H1 (cell line): ENCODE measurements at regions not wholly inside any gene's neighbourhood (a gene's known extent, or its start where the extent isn't known, plus 50 kb on each side); places are given as distances from the start of the nearest gene placed in this dataset.

Experiments
- CTCF ChIA-PET: fragments of 300-600 bp; sonication (Branson Sonifier 250); formaldehyde crosslinking; loops from one replicate; lab custom pipeline; 2021; ENCODE audit not compliant: partially characterized antibody; lab: Charles Lee
- POLR2A ChIA-PET: fragments of 300-600 bp; sonication (Branson Sonifier 250); formaldehyde crosslinking; loops from one replicate; lab custom pipeline; 2021; ENCODE audit warnings: inconsistent platforms; ENCODE audit not compliant: partially characterized antibody; lab: Charles Lee
- DNase-seq, 2 experiments: peaks; one replicate each; pipeline versions ENCODE4 v3.0.0 to v3.0.0-alpha.2; 2010 to 2022; ENCODE audit warnings: low spot score in 2 of 2, low read depth in 1 of 2, mixed read lengths in 1 of 2
- FAIRE-seq: peaks from 2 replicates; lab custom pipeline; 2011; peaks lifted over from hg19 to GRCh38; lab: Jason Lieb, UNC
- H2AFZ ChIP-seq: 2 replicates; pipeline ENCODE4 v1.8.1; 2012; ENCODE audit warnings: low read length, inconsistent platforms
- H2AK5ac ChIP-seq: 2 replicates; pipeline ENCODE4 v1.6.1; 2013; ENCODE audit warnings: low read depth, low read length
- H2BK120ac ChIP-seq: replicated peaks from 2 replicates; pipeline ENCODE3; 2013; ENCODE audit warnings: low read depth, low read length, inconsistent platforms
- H2BK12ac ChIP-seq: 2 replicates; pipeline ENCODE4 v1.6.1; 2013; ENCODE audit warnings: low read depth, low read length
- H2BK15ac ChIP-seq: 2 replicates; pipeline ENCODE4 v1.6.1; 2013; ENCODE audit warnings: low read length
- H2BK20ac ChIP-seq: 2 replicates; pipeline ENCODE4 v1.6.1; 2013; ENCODE audit warnings: low read length
- H2BK5ac ChIP-seq: 2 replicates; pipeline ENCODE4 v1.6.1; 2013; ENCODE audit warnings: low read depth, low read length
- H3K14ac ChIP-seq: 2 replicates; pipeline ENCODE4 v1.6.1; 2013; ENCODE audit warnings: inconsistent platforms; ENCODE audit not compliant: insufficient read length
- H3K18ac ChIP-seq: 2 replicates; pipeline ENCODE4 v1.6.1; 2013; ENCODE audit warnings: low read length; ENCODE audit errors: extremely low read depth
- H3K23ac ChIP-seq: 2 replicates; pipeline ENCODE4 v1.6.1; 2013; ENCODE audit warnings: inconsistent platforms; ENCODE audit not compliant: insufficient read length
- H3K23me2 ChIP-seq: 2 replicates; pipeline ENCODE4 v1.6.1; 2013; ENCODE audit warnings: low read depth, low read length
- H3K27ac ChIP-seq: 2 replicates; pipeline ENCODE4 v1.6.1; 2011; ENCODE audit warnings: low read depth, low read length, inconsistent platforms
- H3K27me3 ChIP-seq, 4 experiments: replicated peaks in 1 of 4; 1 replicate in 1 of 4; 2 replicates in 3 of 4; pipeline versions ENCODE4 v1.6.1 to v1.8.1; 2011 to 2013; ENCODE audit warnings: low read length in 3 of 4, mild to moderate bottlenecking in 3 of 4, inconsistent platforms in 2 of 4, mixed read lengths in 2 of 4, moderate library complexity in 1 of 4; ENCODE audit not compliant: control insufficient read depth in 3 of 4, insufficient read depth in 3 of 4; ENCODE audit errors: extremely low read depth in 1 of 4
- H3K36me3 ChIP-seq, 4 experiments: 2 replicates each; pipeline versions ENCODE4 v1.6.1 to v1.8.1; 2011 to 2013; ENCODE audit warnings: mild to moderate bottlenecking in 4 of 4, low read length in 3 of 4, moderate library complexity in 2 of 4, control low read depth in 1 of 4, inconsistent platforms in 1 of 4; ENCODE audit not compliant: insufficient read depth in 4 of 4, control insufficient read depth in 2 of 4
- H3K4ac ChIP-seq: replicated peaks from 2 replicates; pipeline ENCODE3; 2013; ENCODE audit warnings: low read length, low read depth, mixed read lengths, inconsistent platforms; ENCODE audit not compliant: insufficient read length
- H3K4me1 ChIP-seq, 4 experiments: replicated peaks in 1 of 4; 1 replicate in 1 of 4; 2 replicates in 3 of 4; pipeline versions ENCODE4 v1.6.1 to v1.8.1; 2011 to 2013; ENCODE audit warnings: low read length in 3 of 4, inconsistent platforms in 2 of 4, mixed read lengths in 1 of 4; ENCODE audit not compliant: insufficient read depth in 4 of 4, control insufficient read depth in 3 of 4
- H3K4me2 ChIP-seq, 2 experiments: 2 replicates each; pipeline versions ENCODE4 v1.6.1 to v1.8.1; 2011 to 2013; ENCODE audit warnings: low read depth in 2 of 2, low read length in 2 of 2, control low read depth in 1 of 2, inconsistent platforms in 1 of 2, mild to moderate bottlenecking in 1 of 2; ENCODE audit not compliant: insufficient read depth in 1 of 2
- H3K4me3 ChIP-seq, 4 experiments: fragments of 200-600, 300-600 bp in 1 of 4; sonication (generic), shearing (Covaris generic), sonication (Bioruptor Twin) in 1 of 4; 2 replicates each; pipeline versions ENCODE4 v1.5.1 to v1.8.1; 2011 to 2016; ENCODE audit warnings: low read length in 4 of 4, low read depth in 3 of 4, control low read depth in 2 of 4, inconsistent platforms in 2 of 4, mild to moderate bottlenecking in 2 of 4, mixed read lengths in 1 of 4, moderate library complexity in 1 of 4; ENCODE audit not compliant: insufficient read depth in 2 of 4; ENCODE audit errors: extremely low read depth in 1 of 4
- H3K56ac ChIP-seq: replicated peaks from 2 replicates; pipeline ENCODE3; 2013; ENCODE audit warnings: low read depth, mild to moderate bottlenecking, mixed read lengths, low read length, inconsistent platforms; ENCODE audit not compliant: insufficient read length
- H3K79me1 ChIP-seq: 2 replicates; pipeline ENCODE4 v1.6.1; 2013; ENCODE audit warnings: low read depth, low read length, control low read depth
- H3K79me2 ChIP-seq, 2 experiments: 2 replicates each; pipeline versions ENCODE4 v1.6.1 to v1.8.1; 2012 to 2013; ENCODE audit warnings: low read length in 2 of 2, mild to moderate bottlenecking in 2 of 2, inconsistent platforms in 1 of 2; ENCODE audit not compliant: insufficient read depth in 2 of 2, control insufficient read depth in 1 of 2
- H3K9ac ChIP-seq, 4 experiments: replicated peaks in 1 of 4; 1 replicate in 1 of 4; 2 replicates in 3 of 4; pipeline versions ENCODE4 v1.6.1 to v1.8.1; 2011 to 2013; ENCODE audit warnings: low read depth in 3 of 4, low read length in 3 of 4, control low read depth in 2 of 4, mild to moderate bottlenecking in 2 of 4, moderate library complexity in 2 of 4, inconsistent platforms in 1 of 4; ENCODE audit errors: extremely low read depth in 1 of 4
- H3K9me3 ChIP-seq, 2 experiments: 2 replicates each; pipeline versions ENCODE4 v1.6.1 to v1.8.1; 2012 to 2013; ENCODE audit warnings: mild to moderate bottlenecking in 2 of 2, moderate library complexity in 2 of 2, control low read depth in 1 of 2, inconsistent platforms in 1 of 2, low read depth in 1 of 2, low read length in 1 of 2, mixed read lengths in 1 of 2; ENCODE audit not compliant: insufficient read depth in 2 of 2
- H4K20me1 ChIP-seq, 2 experiments: replicated peaks in 1 of 2; 2 replicates each; pipeline versions ENCODE3 to v1.8.1; 2011 to 2013; ENCODE audit warnings: inconsistent platforms in 2 of 2, low read length in 2 of 2, mild to moderate bottlenecking in 1 of 2; ENCODE audit not compliant: insufficient read depth in 2 of 2, control insufficient read depth in 1 of 2
- H4K5ac ChIP-seq: 2 replicates; pipeline ENCODE4 v1.6.1; 2013; ENCODE audit warnings: low read length, low read depth, mixed read lengths, inconsistent platforms; ENCODE audit not compliant: insufficient read length
- H4K8ac ChIP-seq: 2 replicates; pipeline ENCODE4 v1.8.0; 2013; ENCODE audit warnings: mild to moderate bottlenecking, moderate library complexity, low read length, inconsistent platforms; ENCODE audit not compliant: insufficient read depth; ENCODE audit errors: extremely low read depth
- H4K91ac ChIP-seq: replicated peaks from 2 replicates; pipeline ENCODE3; 2013; ENCODE audit warnings: low read length, mixed read lengths, inconsistent platforms; ENCODE audit not compliant: insufficient read length
- ASH2L ChIP-seq: fragments of 200-600, 300-600 bp; sonication (generic); IDR thresholded peaks from one replicate; pipeline ENCODE4 v1.7.1; 2017; ENCODE audit warnings: low read length
- BACH1 ChIP-seq: IDR thresholded peaks from 2 replicates; pipeline ENCODE4 v1.6.1; 2012; ENCODE audit warnings: low read length, improper control_type of control experiment
- BCL11A ChIP-seq, 2 experiments: IDR thresholded peaks; one replicate each; pipeline ENCODE4 v1.6.1; 2011; ENCODE audit warnings: low read depth in 2 of 2, low read length in 2 of 2, mild to moderate bottlenecking in 2 of 2
- BRCA1 ChIP-seq: IDR thresholded peaks from 2 replicates; pipeline ENCODE4 v1.6.1; 2012; ENCODE audit warnings: low read depth, low read length, improper control_type of control experiment
- CTBP2 ChIP-seq: IDR thresholded peaks from 2 replicates; pipeline ENCODE4 v1.7.0; 2011; ENCODE audit warnings: borderline replicate concordance, mild to moderate bottlenecking, moderate library complexity, mixed read lengths, low read length; ENCODE audit not compliant: insufficient read depth, insufficient read length
- GABPA ChIP-seq: IDR thresholded peaks from 2 replicates; pipeline ENCODE4 v1.6.1; 2011; ENCODE audit warnings: mild to moderate bottlenecking, low read length, moderate library complexity, borderline replicate concordance; ENCODE audit not compliant: insufficient read depth
- NRF1 ChIP-seq: IDR thresholded peaks from 2 replicates; pipeline ENCODE4 v1.6.1; 2011; ENCODE audit warnings: mild to moderate bottlenecking, low read depth, low read length, improper control_type of control experiment
- POLR2AphosphoS5 ChIP-seq: IDR thresholded peaks from 2 replicates; pipeline ENCODE4 v1.6.1; 2011; ENCODE audit warnings: low read depth, low read length
- RFX5 ChIP-seq: IDR thresholded peaks from 2 replicates; pipeline ENCODE4 v1.6.1; 2011; ENCODE audit warnings: low read depth, low read length, improper control_type of control experiment, borderline replicate concordance
- SP1 ChIP-seq: IDR thresholded peaks from 2 replicates; pipeline ENCODE4 v1.6.1; 2011; ENCODE audit warnings: low read depth, low read length
- SUZ12 ChIP-seq: fragments of 200-600 bp; sonication (generic); IDR thresholded peaks from 2 replicates; pipeline ENCODE4 v1.6.1; 2012; ENCODE audit warnings: mild to moderate bottlenecking, inconsistent platforms, low read length, moderate library complexity, mixed read lengths
- TAF7 ChIP-seq: optimal IDR thresholded peaks from 2 replicates; pipeline ENCODE3; 2011; ENCODE audit warnings: low read depth, mild to moderate bottlenecking, inconsistent platforms, low read length, moderate library complexity, borderline replicate concordance

DNA sequence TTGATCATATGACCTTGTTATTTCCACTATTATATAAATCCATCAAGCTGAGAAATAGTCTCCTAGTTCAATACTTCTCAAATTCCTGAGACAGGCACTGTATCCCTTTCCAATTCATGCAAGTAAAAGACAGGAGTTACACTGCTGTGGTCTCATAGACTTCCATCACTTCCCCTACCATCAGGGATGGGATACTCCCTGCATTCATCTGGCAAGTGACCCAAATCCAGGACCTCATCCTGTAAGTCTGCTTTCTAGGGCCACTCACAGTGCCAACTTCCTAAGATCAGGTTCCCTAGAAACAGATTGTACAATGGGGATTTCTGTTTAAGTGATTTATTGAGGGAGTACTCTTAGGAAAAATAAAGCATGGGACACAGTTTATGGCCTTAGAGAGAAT, 424.0 kb upstream of the CDH7 start:
- no peak overlapping the region for H3K9ac ChIP-seq
- no peaks in the 10 kb centered on the region for H3K36me3 ChIP-seq
- no peak for TF ChIP-seq BACH1
- no peak for TF ChIP-seq SP1
- no peak for TF ChIP-seq NRF1
- no peak for TF ChIP-seq CTBP2
- TF ChIP-seq BCL11A (IDR thresholded peaks at IDR 0.05; ENCODE audit: low read depth in 2 of 2, low read length in 2 of 2), result no peak
- TF ChIP-seq RFX5, result no peak
- no peak for TF ChIP-seq POLR2AphosphoS5
- TF ChIP-seq TAF7, result no peak
- TF ChIP-seq BRCA1, result no peak
- TF ChIP-seq SUZ12, result no peak
- no peak for TF ChIP-seq ASH2L
- no peak for TF ChIP-seq GABPA
- no peak overlapping the region for H4K91ac ChIP-seq
- no peak overlapping the region for H2BK20ac ChIP-seq
- H3K79me1 ChIP-seq, result no peaks in the 10 kb centered on the region
- DNase-seq (no peak), FAIRE-seq (no peak)
- H2BK120ac ChIP-seq, result no peak overlapping the region
- H4K20me1 ChIP-seq, result no peaks in the 10 kb centered on the region
- H2AK5ac ChIP-seq, result no peak overlapping the region
- H3K4me3 ChIP-seq, result no peak overlapping the region
- H3K18ac ChIP-seq, result no peak overlapping the region
- H3K4me1 ChIP-seq, result no peaks in the 10 kb centered on the region
- H2AFZ ChIP-seq, result 0 out of 2 replicates have a peak overlapping the region, but pooled peaks have one; percentile 33
- no peak overlapping the region for H2BK5ac ChIP-seq
- CTCF ChIA-PET, result no interaction called here
- no peak overlapping the region for H4K8ac ChIP-seq
- H3K27ac ChIP-seq, result no peak overlapping the region
- no peak overlapping the region for H3K4ac ChIP-seq
- H3K9me3 ChIP-seq, result no peaks in the 10 kb centered on the region
- H3K4me2 ChIP-seq, result no peak overlapping the region
- no peaks in the 10 kb centered on the region for H3K79me2 ChIP-seq
- H3K23ac ChIP-seq, result no peak overlapping the region
- POLR2A ChIA-PET, result no interaction called here
- H3K23me2 ChIP-seq, result no peaks in the 10 kb centered on the region
- no peak overlapping the region for H3K56ac ChIP-seq
- H2BK15ac ChIP-seq, result no peak overlapping the region
- no peak overlapping the region for H2BK12ac ChIP-seq
- H4K5ac ChIP-seq, result no peak overlapping the region
- peaks cover 0 to 1% (median 0%) of the 10 kb centered on the region in 4 experiments; a peak in 1 of 7 replicates for H3K27me3 ChIP-seq
- H3K14ac ChIP-seq, result no peak overlapping the region
